ENCODE measurements at regions not wholly inside any gene's neighbourhood (a gene's known extent, or its start where the extent isn't known, plus 50 kb on each side); places are given as distances from the start of the nearest gene placed in this dataset.

DNA sequence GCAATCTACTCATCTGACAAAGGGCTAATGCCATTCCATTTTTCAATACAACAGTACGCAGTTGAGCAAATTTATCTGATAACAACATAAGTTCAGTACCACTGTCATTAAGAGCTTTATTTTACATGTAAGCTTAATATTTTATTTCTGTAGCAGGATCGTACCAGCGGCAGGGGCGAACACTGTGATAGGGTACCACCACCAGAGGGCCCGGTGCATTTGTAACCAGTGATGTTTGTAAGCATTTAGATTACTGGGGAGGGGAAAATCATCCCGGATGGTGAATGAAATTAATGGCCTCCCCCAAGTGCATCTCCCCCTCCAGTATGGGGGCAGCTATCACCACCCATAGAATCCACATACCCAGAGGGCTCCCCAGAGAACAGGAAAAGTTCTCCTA lies 179.0 kb downstream of the ADGRA3 start:
- DNase-seq = no peak

DNA sequence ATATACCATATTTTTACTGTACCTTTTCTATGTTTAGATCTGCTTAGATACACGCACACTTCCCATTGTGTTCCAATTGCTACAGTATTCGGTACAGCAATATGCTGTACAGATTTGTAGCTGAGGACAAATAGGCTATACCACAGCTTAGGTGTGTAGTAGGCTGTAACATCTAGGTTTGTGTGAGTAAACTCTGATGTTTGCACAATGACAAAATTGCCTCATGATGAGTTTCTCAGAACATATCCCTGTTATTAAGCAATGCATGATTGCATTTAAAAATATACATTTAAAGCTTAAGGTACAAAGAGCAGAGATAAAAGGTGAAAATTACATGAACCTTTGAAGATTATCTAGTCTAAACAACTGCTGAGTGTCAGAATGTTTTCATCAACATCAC lies 181.7 kb downstream of the ADGRA3 start:
- no peak for DNase-seq

- no peak for DNase-seq
Observed at GRCh38 chr4:22324422-22324821, 191.4 kb downstream of the ADGRA3 start.

- DNase-seq = no peak
Observed at GRCh38 chr4:22323691-22324090, 192.2 kb downstream of the ADGRA3 start.

DNA sequence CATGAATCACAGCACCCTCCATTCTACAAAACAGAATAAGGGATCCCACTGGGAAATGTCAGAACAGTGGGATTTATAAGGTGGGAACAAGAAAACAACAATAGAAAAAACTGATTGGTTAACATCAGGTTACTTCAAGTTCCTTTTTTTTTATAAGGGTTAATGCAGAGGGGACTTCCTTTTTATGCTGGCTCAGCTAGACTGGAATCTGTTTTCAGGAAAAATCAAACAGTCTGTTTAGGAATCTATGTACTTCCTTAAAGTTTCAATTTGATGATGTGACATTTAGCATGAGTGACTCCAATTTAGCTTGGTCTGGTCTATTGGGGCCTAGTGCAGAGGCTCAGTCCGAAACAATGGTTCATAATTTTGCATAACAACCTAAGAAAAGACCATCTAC lies 192.9 kb downstream of the ADGRA3 start:
- DNase-seq = no peak

- no peak for DNase-seq
Observed at GRCh38 chr4:22315628-22316027, 200.2 kb downstream of the ADGRA3 start.

- no peak for DNase-seq
Observed at GRCh38 chr4:22313976-22314375, 201.9 kb downstream of the ADGRA3 start.

GRCh38 chr4:22312113-22312512 lies 203.8 kb downstream of the ADGRA3 start:
- DNase-seq = no peak

DNA sequence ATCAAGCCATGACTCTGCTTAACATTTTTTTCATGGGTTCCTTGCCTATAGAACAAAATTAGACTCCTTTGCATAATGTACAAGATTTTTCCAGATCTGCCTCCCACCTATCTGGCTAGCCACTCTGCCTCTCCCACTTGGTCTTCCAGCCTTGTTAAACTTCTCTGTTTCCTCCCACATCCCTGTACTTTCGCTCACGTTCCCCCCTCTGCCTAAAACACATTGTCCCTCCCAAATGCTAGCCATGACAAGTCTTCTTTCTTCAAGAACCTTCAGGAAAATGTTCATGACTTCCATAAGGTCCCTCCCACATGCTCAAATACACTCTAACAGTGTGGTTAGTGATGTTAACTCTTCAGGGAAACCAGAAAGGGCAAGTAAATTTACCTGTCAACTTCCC lies 214.6 kb downstream of the ADGRA3 start:
- no peak for DNase-seq

DNA sequence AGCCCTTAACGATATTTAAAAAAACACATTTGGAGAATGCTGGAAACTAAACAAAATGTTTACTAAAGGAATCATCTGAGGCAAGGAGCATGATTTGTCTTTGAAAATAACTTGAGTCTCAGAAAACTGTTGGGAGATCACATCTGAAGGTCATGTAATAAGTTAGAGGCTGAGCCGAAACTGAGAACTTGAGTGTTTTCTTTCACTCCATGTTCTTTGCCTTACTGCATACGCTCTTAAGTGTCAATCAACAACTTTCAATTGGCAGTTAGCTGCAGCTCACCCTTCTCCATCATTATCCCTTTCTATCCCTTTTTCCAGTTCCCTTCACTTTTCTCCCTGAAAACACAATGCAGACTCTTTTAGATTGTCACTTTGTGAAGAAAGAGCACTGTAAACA lies 216.2 kb downstream of the ADGRA3 start:
- DNase-seq = no peak

- DNase-seq = no peak
Observed at GRCh38 chr4:22287631-22288030, 228.2 kb downstream of the ADGRA3 start.

- no peak for DNase-seq
Observed at GRCh38 chr4:22268350-22269025, 247.4 kb downstream of the ADGRA3 start.

DNA sequence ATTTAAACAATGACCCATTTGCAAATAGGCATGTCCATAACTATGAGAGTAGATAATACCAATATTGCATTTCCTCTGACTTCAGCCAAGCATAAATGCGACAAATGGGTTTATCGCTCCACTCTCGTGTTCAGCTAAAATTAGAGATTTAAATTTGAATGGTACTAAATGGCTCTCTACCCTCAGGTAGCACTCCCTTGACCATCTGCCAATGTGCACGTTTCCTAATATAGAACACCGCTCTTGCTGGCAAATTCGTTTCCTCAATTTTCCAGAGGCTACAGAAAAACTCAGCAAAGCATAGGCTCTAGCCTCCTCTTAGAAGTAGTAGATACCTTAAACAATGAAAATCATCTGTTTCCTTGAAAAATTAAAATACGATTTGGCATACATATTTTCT lies 251.6 kb downstream of the ADGRA3 start:
- DNase-seq = no peak

DNA sequence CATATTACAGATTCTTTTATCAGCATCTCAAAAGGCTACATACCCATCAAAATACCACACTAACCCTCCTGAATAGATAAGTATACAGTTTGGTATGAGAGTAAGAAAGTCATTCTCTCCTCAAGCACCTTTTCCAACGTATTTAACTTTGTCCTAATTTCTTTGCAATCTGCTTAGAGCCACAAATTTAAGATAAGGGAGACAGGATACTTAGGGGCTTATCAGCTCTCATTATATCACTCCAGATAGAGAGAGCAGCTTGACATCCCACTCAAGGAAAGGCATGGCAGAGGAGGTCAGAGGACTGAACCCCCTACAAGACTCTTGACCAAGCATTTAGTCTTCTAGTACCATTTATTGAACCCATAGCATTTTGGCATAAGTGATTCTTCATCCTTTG lies 262.4 kb downstream of the ADGRA3 start:
- no peak for DNase-seq

DNA sequence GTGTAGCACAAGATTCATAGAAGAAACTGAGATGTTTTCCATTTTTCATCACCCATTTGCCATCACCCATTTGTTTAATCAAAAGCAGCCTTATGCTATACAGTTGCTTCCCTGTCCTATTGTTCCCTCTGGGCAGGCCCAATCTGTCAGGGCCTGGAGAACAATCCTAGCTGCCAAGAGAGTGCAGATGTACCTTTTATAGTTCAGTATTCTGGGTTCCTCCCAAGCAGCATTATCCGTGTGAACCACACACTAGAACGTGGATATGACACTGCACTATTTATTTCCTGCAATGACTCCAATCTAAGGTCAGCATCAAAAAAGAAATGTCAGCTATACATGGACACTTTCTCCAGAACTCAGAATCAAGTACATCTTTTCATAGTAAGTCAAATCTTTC lies 269.0 kb downstream of the ADGRA3 start:
- DNase-seq = no peak

DNA sequence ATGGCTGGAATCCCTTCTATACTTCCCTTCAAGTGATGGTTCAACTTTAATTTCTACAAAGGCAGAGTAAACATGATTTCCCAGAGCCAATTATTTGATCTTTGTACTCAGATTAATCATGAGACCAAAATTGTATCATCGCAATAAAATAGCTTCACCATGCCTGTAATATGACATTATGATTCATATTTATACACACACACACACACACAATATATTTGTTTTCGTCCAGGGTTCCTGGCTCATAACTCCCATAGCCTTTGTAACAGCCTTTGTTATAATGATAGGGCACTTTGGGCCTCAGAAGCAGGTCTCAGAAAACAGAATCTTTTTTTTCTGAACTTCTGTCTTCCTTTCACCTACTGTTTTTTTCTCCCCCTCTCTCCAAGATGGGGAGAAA lies 270.6 kb downstream of the ADGRA3 start:
- DNase-seq = no peak

DNA sequence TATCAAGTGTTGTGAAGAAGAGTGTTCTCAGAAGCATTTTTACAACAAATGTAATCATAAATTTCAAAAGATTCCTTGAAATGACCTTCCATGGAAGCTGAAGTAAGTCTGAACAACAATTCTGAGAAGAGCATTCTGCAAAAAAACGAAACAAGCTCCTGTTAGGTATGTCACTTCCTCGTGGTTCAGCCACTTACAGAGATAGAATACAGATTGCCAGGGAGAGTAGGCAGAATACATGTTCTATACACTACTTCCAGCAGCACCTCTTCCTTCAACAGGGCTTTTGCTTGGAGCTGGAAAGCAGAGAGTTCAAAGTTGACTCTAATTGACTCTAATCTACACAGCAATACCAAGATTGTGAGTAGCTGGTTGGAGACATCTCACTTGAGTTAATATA lies 274.5 kb downstream of the ADGRA3 start:
- DNase-seq = no peak

DNA sequence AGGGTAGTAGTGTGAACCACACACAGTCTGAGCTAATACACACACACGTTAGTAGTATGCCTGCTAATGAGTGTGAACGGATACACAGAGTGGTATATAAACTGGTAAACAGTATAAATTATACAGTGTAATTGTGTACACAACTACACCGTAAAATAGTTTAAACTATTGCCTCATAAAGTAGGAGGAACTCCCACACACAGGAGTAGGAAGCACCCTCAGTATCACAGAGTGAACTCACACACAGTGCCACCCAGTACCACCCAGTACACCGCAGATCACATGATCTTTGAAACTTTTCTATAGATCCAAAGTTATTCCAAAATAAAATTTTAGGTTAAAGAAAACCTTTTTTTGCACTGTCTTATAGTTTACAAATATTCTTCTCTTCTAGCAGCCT lies 275.1 kb downstream of the ADGRA3 start:
- no peak for DNase-seq

GRCh38 chr4:22238742-22239141 lies 277.1 kb downstream of the ADGRA3 start:
- no peak for DNase-seq

DNA sequence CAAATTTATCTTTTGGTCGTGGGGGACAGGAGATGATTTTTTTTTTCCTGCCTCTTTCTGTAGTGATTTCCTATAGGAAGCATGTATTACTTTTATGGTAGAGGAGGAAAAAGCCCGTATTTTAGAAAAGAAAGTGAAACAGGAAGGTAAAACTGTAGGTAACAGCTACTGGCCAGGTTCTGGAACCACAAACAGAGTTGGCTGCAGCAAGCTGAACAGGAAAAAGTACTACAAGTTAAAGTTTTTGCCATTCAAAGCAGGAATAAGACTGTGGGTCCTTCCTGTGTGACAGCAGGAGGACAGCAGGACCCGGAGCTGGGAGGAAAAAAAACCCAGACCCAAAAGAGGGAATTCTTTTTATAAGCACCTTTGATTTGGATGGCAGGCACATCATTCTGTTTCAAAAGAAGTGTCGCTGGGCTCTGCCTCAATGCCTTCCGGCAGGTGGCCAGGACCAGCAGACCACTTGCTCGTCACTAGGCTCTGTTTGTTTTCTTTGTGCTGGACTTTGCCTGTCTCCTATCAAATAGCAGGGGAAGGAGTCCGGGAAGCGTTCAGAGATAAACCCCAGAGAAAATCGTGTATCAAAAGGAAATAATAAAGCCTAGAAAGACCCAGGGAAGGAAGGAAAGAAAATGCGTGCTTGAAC lies 277.9 kb downstream of the ADGRA3 start:
- no peak for DNase-seq

GRCh38 chr4:22237155-22237751 lies 278.6 kb downstream of the ADGRA3 start:
- DNase-seq = peak; percentile 36

DNA sequence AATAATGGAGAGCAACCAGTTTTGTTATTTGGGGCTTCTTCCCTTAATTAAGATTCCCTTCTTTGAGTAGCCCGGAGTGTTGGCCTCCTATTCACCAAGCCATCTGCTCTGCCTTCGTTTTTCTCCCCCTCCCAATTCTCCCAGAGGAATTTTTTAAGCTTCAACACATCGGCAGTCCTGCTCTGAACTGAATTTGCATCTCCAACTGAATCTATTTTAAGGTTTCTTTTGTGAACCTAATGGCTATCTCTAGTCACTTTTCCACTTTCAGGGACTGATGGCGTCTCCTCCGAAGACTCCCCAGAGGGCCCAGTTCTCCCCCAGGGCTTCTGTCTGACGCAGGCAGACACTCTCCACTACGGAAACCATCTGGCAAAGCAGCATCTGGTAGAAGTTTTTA lies 280.2 kb downstream of the ADGRA3 start:
- no peak for DNase-seq

GRCh38 chr4:22233230-22233629 lies 282.6 kb downstream of the ADGRA3 start:
- DNase-seq = no peak

GRCh38 chr4:22220965-22221364 lies 272.4 kb upstream of the KCNIP4 start:
- DNase-seq = no peak

DNA sequence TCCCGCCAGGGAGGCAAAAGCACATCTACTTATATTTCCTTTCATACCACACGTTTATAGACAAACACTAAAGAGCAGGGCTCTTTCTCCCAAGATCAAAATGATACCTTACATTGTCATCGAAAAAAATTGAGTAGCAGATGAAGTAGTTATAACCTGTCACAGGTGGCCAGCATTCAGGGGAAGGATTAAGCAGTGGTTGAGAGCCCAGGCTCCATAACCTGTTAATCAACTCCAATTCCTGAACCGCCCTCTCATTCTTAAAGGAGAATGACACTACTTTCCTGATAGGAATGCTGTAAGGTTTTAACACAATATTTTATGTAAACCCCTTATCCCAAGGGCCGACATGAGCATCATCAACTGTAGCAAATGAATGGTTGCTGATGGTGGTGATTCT lies 268.9 kb upstream of the KCNIP4 start:
- no peak for DNase-seq

Measured in CD4-positive, alpha-beta T cell treated with Interleukin-17A for 1 hour (primary cell).